Left hindlimb (tissue), 1 donor: ENCODE measurements at regions not wholly inside any gene's neighbourhood (a gene's known extent, or its start where the extent isn't known, plus 50 kb on each side); places are given as distances from the start of the nearest gene placed in this dataset.
A peak's percentile ranks its signal among the peaks of the same experiment; 100 is the strongest.

Source experiments
- DNase-seq: peaks from one replicate; pipeline ENCODE4 v3.0.0-alpha.2; 2018

DNA sequence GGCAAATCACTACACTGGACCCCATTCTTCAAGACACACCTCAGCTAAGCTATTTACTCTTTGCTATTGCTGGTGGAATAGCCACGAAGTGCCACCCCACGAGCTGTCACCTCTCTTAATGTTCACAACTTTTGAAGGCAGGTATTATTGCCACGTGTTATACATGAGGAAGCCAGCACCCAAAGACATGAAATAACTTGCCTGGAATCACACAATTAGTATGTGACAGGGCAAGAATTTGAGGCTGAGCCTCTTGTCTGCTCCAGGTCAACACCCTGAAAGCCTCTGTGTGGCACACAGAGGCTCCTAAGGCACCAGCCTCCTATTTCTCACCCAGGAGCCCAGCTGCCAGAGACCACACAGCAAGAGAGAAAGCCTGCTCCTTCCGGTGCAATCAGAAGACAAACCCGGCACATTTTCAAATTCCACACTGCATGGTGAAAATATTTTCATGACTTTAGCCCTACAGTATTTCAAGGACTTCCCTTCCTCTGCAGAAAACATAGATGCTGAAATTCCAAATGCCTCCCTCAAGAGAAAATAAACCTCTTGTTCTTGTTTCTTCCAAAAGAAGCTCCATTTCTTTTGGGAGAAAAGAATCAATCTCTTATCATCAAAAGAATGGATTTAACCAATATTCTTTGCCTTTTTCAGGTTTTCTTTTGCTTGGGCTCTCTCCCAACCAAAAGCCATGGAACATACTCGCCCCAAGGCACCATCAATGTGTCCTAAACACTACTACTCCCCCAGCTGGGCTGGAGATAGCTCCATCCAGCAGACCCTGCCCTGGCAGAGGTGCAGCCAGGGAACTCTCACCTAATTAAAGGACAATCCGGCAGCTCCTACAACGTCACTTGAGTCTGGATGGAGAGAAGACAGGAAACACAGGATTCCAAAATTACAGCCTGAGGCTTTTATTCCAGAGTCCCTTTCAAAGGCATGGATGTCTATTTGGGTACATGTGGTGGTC lies 84.7 kb upstream of the THBS1 start:
- DNase-seq, result peak; percentile 51

DNA sequence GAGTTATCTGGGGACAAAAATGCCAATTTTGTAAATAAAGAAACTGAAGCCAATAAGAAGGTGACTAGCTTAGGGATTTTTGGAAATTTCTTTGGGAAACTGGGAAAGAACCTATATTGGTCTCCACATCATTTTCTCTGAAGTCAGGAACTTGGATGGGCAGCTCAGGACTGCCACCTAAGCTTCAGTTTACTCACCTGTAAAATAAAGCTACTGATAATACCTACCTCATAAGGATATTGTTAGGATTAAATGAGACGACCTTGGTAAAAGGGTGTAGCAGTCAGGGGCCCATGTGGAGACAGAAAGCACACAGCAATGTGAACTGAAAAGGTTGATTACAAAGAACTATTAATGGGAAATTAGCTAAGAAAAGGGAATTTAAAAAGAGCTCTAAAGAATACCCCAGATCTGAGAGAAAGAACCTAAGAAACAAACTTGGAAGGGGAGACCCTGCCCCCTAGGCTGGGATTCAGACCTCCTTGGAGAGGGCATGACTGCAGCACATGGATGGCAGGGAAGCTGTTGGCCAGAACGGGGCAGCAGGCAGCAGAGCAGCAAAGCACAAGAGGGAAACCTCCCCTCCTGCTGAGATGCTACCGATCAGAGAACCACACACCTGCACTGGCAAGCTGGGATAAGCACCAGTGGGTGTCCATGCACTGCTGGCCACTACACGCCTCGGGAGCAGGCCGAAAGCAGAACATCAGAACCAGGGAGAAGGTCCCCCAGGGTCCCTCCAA lies 83.7 kb upstream of the THBS1 start:
- no peak for DNase-seq

DNA sequence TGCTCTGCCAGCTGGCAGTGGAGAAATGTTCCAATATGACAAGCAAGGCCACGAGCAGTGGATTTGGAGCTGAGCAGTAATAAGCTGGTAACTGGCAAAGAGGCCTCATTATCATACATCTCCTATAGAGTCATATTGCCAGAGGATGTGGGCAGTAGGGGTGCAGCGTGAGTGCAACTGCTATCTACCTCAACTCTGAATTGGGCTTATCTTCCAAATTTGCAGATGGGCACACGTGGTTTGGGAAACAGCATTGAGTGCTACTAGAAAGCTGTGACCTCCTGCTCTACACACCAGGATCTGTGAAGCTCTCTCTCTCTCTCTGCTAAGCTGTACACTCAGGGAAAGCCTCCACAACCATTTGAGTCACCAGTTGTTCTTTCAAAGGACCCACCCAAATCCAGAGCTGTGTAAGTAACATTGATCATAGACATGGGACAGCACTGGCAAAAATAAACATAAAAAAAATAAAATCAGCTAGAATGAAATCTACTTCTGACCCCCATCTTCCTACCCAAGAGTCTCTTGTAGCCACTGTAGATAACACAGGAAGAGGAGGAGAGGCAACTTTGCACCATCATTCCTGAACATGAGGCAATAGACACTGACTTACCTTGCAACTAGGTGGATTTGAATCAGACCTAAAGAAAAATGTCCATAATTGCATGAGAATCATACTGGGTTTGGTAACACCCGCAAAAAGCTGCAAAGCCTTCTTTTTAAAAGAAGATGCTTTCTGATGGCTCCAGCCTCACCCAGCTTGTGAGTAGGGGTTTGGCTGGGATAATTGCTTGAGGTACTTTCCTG lies 82.9 kb upstream of the THBS1 start:
- no peak for DNase-seq

DNA sequence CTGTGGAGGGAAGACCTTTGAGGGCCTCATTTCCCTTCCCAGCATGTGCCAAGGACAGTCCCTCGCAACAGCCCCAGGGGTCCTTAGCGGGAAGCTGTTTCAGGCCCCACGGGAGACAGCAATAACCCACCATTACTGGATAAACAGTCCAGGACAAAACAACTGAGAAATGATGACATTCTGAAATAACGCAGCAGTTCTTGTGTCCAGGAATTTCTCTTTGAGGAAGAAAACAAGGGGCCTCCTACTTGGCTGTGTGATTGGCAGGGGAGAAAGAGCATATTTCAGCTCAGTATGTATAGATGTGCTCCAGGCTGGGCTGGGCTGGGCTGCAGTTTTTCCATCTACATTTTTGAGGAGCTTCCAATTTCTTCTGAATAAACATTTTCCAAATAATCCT lies 82.2 kb upstream of the THBS1 start:
- peak; percentile 80 for DNase-seq

DNA sequence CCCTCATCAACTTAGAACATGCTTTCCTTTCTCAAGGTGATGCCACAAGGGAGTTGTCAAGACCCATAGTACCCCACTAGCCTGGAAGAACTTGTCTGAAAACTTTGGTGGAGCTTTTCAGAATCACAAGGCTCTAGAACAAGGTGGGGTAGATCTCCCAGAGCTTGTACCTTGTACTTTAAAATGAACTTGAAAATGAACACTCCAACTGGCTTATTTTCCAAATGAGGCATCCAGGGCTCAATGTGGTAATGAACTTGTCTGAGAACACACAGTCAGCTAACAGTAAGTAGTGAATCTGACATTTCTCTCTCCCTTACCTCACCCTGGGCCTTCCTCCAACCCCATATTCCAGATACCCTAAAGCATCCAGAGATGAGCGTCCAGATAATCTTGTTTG lies 81.8 kb upstream of the THBS1 start:
- DNase-seq, result peak; percentile 59

DNA sequence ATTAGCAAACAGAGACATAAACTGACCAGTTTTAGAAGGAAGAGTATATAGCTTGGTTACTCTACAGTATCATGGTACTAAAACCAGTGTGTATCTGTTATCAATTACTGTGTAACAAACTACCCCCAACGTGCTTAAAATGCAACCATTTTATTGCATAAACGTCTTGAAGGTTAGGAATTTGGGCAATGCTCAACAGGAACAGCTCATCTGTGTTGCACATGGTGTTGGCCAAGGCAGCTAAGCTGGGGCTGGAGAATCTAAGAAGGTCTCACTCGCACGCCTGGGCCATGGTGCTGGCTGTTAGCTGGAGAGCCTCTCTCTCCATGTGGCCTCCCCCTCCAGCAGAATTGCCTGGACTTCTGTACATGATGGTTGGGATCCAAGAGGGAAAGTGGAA lies 81.2 kb upstream of the THBS1 start:
- no peak for DNase-seq

DNA sequence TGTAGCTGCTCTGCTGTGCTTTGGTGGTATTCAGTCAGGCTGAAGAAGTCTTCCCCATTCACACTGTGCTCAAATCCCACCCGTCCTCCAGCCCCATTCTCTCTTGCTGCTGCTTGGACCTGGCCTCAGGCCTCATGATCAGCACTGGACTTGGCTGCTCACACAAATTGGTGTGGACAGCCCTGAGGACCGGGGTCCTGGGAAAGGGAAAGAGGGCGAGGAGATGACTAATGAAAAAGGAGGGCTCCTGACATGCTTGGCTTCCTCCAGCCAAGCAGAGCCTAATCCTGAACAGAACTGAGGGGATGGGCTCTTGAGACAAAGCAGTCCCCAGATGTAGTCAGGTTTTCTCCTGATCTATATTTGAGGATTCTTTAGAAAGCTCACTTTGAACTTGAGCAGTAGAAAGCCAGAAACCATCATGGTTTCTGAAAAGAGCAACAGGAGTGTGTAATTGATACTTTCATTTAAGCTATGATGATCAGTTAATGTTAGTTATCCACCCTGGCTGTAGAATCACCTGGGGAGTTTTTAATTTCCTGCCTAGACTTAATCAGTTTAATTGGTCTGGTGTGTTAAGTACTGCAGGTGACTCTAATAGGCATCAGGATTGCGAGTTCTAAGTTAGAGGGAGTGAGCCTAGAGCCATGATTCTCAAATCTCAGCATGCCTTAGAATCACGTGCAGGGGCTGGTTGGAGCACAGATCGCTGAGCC lies 79.4 kb upstream of the THBS1 start:
- DNase-seq, result no peak

DNA sequence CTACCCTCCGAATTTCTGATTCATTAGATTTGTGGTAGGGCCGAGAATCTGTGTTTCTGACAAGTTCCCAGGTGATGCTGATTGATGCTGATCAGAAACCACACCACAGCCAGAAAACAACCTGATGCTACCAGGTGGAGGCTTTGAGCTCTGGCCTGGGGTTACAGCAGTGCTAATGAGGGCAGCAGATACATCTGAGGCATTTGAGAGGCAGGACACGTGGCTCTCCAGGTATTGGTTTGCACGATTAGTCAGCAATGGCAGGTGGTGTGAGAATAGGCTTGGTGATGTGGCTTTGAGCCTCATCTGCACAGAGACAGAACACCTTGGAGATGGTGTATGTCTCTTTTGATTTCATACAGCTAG lies 78.8 kb upstream of the THBS1 start:
- DNase-seq, result no peak

DNA sequence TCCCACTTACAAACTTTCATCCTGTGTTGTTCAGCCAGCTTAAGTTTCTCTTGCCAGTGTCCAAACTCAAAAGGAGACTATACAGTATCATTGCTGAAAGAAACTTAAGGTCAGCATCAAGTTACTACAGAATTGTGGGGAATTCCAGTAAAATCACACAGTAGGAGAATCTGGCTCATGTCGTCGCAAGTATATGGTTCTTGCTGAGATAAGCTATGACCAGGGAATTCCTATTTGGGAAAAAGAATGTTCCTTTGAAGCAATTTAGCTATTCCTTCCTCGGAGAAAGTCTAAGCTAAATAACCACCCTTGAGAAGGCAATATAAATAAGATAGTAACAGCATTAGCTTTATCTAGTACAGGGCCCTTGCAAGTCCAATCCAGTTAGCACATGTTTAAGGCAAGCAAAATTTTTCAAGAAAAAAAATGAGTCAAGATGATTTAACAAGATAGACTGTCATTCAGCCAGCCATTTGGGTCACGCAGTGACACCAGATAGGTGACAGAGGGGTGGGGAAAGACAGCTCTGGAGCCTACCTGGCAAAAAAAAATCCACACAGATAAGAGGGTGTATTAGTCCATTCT lies 78.2 kb upstream of the THBS1 start:
- no peak for DNase-seq

DNA sequence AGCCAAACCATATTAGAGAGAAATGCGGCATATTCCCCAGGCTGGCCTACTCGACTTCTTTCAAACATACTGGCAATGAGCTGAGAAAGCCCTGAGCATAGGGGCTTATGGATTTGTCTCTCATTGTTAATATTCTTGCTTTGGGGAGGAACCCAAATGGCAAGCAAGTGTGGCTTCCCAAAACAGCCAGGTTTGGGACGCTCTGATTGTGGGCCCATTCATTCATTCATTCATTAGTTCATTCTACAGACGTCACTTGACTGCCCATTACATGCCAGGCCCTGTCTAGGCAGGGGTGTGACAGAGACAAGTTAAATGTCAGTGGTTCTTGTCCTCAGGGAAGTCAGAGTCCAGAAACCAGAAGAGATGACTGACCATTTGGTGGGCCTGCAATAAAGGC lies 77.4 kb upstream of the THBS1 start:
- DNase-seq, result no peak

DNA sequence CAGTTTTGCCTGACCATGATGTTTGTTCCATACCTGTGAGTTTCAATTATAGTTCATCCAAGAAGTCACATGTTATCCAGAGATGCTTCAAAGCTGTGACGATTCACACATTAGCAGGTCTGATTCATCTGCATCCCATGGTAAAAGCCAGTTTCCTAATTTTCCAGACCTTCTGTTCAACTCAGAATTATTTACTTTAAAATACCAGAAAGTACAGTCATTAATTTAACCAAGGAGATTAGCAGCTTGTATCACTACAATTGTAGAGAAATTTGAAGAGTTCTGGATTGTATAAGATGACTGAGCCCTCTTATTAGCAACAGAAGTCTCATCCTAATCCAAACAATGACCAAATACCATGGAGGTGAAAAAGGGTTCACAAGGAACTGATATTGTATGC lies 76.1 kb upstream of the THBS1 start:
- no peak for DNase-seq

DNA sequence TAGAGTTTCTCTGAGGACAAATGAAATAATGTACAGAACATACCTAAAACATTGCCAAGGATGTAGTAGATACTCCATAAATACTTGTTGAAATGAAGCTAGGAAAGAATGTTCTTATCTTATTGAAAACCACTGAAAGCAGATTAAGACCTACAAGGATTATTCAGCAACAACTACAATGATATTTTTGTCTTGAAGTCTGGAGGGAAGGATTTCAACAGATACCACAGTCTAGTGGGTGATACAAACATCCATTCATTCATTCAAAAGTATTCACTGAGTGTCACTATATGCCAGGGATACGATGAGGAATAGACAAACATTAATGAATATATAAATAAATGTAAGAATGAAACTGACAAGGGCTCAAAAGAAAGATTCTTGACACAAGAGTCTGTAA lies 74.7 kb upstream of the THBS1 start:
- DNase-seq, result no peak

DNA sequence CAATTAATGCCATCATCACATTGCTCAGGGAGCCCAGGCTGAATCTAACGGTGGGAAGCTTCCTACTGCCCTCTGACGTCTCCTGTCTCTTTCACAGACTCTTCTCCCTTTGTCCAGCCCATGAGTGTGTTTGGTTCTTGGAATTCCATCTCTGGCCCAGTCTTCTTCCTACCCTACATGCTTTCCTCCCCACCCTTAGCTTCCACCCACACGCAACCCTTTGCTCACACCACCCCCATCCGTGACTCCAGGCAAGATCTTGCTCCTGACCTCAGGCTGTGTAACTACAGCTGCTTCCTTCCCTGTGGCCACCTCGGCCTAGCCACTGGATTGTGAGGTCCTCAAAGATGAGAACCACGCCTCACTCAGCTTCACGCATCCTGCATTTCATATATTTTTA lies 72.3 kb upstream of the THBS1 start:
- DNase-seq, result no peak

DNA sequence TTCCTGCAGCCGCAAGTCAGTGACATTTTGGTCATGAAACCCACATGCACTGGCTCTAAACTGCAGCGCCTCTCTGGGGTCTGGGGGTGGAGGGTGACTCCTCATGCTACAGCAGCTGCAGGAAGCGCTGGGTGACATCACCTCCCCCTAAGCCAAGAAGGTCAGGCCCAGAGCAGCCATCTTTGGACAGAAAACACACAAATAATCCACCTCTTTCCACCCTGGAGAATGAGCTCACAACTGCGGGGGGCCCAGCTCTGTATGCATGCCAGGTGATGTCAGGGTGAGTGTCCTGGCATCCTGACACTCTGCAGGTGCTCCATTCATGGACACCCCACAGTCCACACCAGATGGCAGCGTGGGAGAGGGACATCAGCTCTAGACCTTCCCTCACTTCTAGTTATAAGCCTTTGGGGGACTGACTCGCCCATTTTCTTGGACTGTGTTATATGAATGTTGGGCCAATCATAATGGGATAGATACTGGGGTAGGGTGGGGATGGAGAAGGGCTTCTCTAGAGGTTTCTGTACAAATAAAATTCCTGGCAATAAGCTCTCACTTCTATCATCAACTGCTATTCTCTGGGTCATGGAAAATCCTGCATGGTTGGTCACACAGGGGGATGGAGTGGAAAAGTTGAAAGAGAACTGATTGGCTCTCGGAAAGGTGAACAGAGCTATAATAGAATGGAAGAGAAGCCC lies 70.7 kb upstream of the THBS1 start:
- DNase-seq, result peak; percentile 67

DNA sequence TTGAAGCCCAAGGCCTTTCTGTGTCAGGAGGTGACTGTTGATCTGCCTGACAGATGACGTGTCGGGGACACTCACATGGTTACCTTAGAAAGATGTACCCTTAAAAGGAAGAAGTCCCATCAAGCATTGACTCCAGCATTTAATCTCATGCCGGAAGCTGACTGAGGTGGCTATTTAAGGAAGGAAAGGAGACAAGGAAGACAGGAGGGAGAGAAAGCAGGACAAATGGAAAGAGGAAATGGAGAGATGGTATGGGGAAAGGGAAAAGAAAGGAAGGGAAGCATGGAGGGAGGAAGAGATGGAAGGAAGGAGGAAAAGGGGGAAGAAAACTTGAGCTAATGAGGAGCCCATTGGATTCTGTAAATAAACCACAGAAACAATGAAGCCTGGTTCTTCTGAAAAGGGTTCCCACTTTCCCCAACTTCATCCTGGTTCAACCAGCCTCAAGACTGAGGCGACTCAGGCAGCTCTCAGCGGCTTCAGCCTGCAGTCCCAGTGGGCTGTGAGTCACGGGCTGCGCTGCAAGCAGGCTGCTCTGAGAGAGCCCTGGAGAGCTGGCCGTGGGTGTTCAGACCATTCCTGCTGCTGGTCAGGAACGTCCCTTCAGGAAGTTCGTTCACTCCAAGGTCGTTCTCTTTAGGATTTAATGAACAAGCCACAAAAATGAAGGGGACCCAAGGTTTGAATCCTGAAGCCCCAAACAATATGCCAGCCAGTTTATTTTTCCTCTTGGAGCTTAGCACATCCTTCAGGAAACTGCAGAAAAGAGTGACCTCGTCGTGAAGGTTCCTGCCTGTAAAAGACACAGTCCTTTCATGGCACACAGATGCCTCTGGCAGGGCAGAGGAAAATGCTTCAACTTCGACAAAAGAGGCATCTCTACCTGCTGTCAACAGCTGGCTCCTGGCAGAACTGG lies 69.6 kb upstream of the THBS1 start:
- DNase-seq, result peak; percentile 56

DNA sequence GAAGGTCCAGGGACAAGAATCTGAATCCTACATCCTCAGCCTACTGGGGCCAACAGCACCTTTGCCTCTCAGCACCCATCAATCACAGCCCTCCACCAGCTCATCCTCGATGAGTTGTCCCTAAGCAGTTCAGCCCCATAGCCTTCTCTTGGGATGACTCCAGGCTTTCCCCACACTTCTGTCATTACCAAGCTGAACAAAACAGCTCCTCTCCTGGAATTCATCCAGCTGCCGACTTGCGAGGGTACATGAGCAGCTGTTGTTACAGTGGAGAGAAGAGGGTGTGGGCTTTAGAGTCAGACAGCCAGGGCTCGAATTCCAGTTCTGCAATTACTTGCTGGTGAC lies 69.0 kb upstream of the THBS1 start:
- peak; percentile 55 for DNase-seq

DNA sequence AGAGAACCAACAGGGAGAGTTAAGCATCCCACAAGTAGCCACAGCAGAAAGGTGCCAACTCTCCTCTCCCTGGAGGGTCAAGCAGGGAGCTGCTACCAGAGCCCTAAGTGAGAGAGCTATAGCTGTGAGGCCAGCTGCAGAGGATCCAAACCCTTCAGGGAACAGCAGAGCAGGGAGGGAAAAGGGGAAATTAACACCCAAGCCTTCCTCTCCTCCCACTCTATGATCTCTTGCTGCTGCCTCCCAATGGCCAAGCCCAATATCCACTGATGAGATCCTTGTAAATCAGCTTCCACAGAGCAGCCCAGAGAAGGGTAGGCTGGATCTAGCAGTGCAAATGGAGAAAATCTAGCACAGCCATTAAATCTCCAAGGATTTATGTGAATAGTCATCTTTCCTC lies 68.2 kb upstream of the THBS1 start:
- no peak for DNase-seq

DNA sequence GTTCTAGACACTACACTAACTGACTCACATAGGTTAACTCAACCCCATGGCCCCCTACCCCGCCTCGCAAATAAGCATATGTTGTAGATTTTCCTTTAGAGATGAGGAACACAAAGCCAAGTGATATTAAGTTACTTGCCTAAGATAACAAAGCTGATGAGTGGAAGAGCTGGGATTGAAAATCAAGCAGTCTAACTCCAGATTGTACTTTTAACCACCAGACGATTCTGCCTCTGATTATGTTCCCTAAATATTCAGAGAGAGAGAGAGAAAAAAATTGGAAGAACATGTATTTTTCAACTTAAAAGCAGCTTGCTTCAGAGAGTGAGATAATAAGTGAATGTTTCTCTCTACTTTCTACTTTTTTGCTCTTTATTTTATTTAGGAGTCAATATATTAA lies 66.9 kb upstream of the THBS1 start:
- DNase-seq, result no peak

DNA sequence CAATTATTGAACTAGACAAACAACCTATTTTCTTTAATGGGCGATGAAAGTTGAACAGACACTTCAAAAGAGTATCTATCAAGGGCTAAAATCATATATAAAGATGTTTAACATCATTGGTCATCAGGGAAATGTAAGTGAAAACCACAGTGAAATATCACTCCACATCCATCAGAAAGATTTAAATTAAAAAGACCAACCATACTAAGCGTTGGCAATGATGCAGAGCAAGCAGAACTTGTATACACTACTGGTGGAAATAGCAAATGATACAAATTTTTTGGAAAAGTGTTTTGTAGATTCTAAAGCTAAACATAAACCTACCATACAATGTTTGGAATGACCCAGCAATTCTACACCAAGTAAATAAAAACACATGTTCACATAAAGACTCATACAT lies 65.9 kb upstream of the THBS1 start:
- DNase-seq, result no peak

DNA sequence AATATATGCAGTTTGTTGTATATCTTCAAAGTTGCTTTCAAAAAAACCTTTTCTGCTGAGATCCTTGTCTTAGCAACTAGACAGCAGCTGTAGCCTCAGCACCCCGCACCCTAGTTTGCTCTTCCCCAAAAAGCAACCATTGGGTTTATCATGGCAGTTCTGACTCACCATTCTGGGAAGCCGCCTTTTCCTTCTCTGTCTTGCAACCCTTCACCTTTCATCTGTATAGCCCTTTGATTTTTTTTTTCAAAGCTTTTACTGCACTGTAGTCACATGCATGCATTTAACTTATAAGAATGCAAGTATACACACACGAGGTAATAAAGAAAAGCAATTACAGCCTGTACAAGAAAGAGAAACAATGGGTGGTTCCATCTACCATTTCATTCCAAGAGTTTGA lies 65.1 kb upstream of the THBS1 start:
- no peak for DNase-seq
